NCI-H345 treated with DMSO at 0.1 percent for 48 hours (cell line): ENCODE measurements at regions not wholly inside any gene's neighbourhood (a gene's known extent, or its start where the extent isn't known, plus 50 kb on each side); places are given as distances from the start of the nearest gene placed in this dataset.
A peak's percentile ranks its signal among the peaks of the same experiment; 100 is the strongest.
"Not testable (repeated sequence)": the region's sequence is repeated elsewhere in the genome, so short reads cannot be mapped to it uniquely, and the experiment has no call there.

Experiments used
- DNase-seq: peaks from one replicate; lab custom pipeline; 2025; ENCODE audit not compliant: unreplicated experiment; lab: John Stamatoyannopoulos, UW

GRCh38 chr7:65722361-65722792 lies 150.5 kb upstream of the VKORC1L1 start:
- DNase-seq = peak; percentile 85

- DNase-seq = not testable (repeated sequence)
These were observed 145.7 kb upstream of the VKORC1L1 start for GRCh38 chr7:65727182-65727581.

GRCh38 chr7:65731129-65731528 lies 141.7 kb upstream of the VKORC1L1 start:
- DNase-seq = no peak

- no peak for DNase-seq
These were observed 141.3 kb upstream of the VKORC1L1 start for GRCh38 chr7:65731562-65732035.

GRCh38 chr7:65744406-65744805 lies 128.5 kb upstream of the VKORC1L1 start:
- no peak for DNase-seq

- no peak for DNase-seq
These were observed 126.5 kb upstream of the VKORC1L1 start for GRCh38 chr7:65746398-65746669.

GRCh38 chr7:65749039-65749438 lies 123.8 kb upstream of the VKORC1L1 start:
- no peak for DNase-seq

- DNase-seq = no peak
These were observed 123.4 kb upstream of the VKORC1L1 start for GRCh38 chr7:65749518-65749917.

- peak; percentile 85 for DNase-seq
These were observed 122.1 kb upstream of the VKORC1L1 start for GRCh38 chr7:65750511-65751344.

GRCh38 chr7:65754070-65754469 lies 118.8 kb upstream of the VKORC1L1 start:
- DNase-seq = not testable (repeated sequence)

GRCh38 chr7:65758991-65759390 lies 113.9 kb upstream of the VKORC1L1 start:
- not testable (repeated sequence) for DNase-seq

GRCh38 chr7:65762712-65763111 lies 110.2 kb upstream of the VKORC1L1 start:
- DNase-seq = not testable (repeated sequence)

GRCh38 chr7:65763114-65763513 lies 109.8 kb upstream of the VKORC1L1 start:
- DNase-seq = not testable (repeated sequence)

GRCh38 chr7:65770473-65771225 lies 102.2 kb upstream of the VKORC1L1 start:
- peak; percentile 69 for DNase-seq

- not testable (repeated sequence) for DNase-seq
These were observed 101.7 kb upstream of the VKORC1L1 start for GRCh38 chr7:65771226-65771569.

GRCh38 chr7:65776677-65777076 lies 96.2 kb upstream of the VKORC1L1 start:
- DNase-seq = not testable (repeated sequence)

- not testable (repeated sequence) for DNase-seq
These were observed 82.9 kb upstream of the VKORC1L1 start for GRCh38 chr7:65789943-65790342.

GRCh38 chr7:65791788-65792187 lies 81.1 kb upstream of the VKORC1L1 start:
- not testable (repeated sequence) for DNase-seq

- not testable (repeated sequence) for DNase-seq
These were observed 80.1 kb upstream of the VKORC1L1 start for GRCh38 chr7:65792726-65793125.

- DNase-seq = not testable (repeated sequence)
These were observed 78.0 kb upstream of the VKORC1L1 start for GRCh38 chr7:65794671-65795391.

GRCh38 chr7:65795392-65795716 lies 77.5 kb upstream of the VKORC1L1 start:
- DNase-seq = not testable (repeated sequence)

GRCh38 chr7:65796205-65796604 lies 76.7 kb upstream of the VKORC1L1 start:
- no peak for DNase-seq
